Erythroblast (primary cell): ENCODE measurements at regions not wholly inside any gene's neighbourhood (a gene's known extent, or its start where the extent isn't known, plus 50 kb on each side); places are given as distances from the start of the nearest gene placed in this dataset.

ENCODE experiments used
- GATA1 ChIP-seq: IDR thresholded peaks from 2 replicates; pipeline ENCODE4 v1.6.1; 2011; ENCODE audit warnings: low read depth, mild to moderate bottlenecking, control low read depth, low read length, moderate library complexity
- POLR2A ChIP-seq: IDR thresholded peaks from 2 replicates; pipeline ENCODE4 v1.6.1; 2011; ENCODE audit warnings: mild to moderate bottlenecking, low read length

DNA sequence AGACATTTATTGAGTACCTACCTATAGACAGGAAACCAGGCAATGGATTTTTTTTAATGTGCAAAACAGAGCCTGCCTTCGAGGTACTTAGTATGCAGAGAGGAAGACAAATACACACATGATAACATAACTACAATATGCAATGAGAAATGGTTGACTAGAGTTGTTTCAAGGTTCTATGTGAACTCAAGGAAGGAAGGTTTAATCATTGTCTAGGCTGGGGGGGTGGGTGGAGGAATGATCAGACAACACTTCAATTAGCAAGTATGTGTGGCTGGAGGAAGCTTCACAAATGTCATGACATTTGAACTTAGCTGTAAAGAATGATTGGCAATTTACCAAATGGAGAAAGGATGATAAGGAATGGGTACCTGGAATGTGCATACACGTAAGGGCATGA lies 985.3 kb downstream of the FLRT2 start:
- TF ChIP-seq POLR2A: no peak
- TF ChIP-seq GATA1: no peak
